SK-N-SH (cell line): ENCODE measurements at regions not wholly inside any gene's neighbourhood (a gene's known extent, or its start where the extent isn't known, plus 50 kb on each side); places are given as distances from the start of the nearest gene placed in this dataset.

Experiments used
- CTCF ChIA-PET: fragments of 300-600, 350-600 bp; formaldehyde crosslinking; extraction: SDS; loops from one replicate; lab custom pipeline; 2021; lab: Yijun Ruan, JAX
- POLR2A ChIA-PET: fragments of 350-600 bp; sonication (Branson Sonifier 250); formaldehyde crosslinking; extraction: SDS; loops from one replicate; lab custom pipeline; 2020; ENCODE audit warnings: antibody characterized with exemption, inconsistent platforms; lab: Yijun Ruan, JAX
- DNase-seq: peaks from one replicate; pipeline ENCODE4 v3.0.0; 2012
- H2AFZ ChIP-seq: fragments of 200-600 bp; sonication (generic); 2 replicates; pipeline ENCODE4 v1.8.1; 2016; ENCODE audit warnings: antibody characterized with exemption, mild to moderate bottlenecking, low read depth
- H3F3A ChIP-seq: fragments of 200-600 bp; sonication (generic); replicated peaks from 2 replicates; pipeline ENCODE3; 2016; ENCODE audit warnings: antibody characterized with exemption, mild to moderate bottlenecking; ENCODE audit not compliant: insufficient read depth
- H3K27ac ChIP-seq, 2 experiments: fragments of 200-500 bp in 1 of 2; fragments of 200-600 bp in 1 of 2; sonication (Bioruptor generic) in 1 of 2; sonication (generic), shearing (Covaris generic) in 1 of 2; 2 replicates each; pipeline versions ENCODE4 v1.5.1 to v1.6.1; 2014 to 2016; ENCODE audit warnings: low read depth in 2 of 2, inconsistent platforms in 1 of 2, low read length in 1 of 2, mild to moderate bottlenecking in 1 of 2, mixed read lengths in 1 of 2
- H3K27me3 ChIP-seq: fragments of 200-600 bp; sonication (generic), shearing (Covaris generic); 2 replicates; pipeline ENCODE4 v1.6.1; 2016; ENCODE audit warnings: mixed run types; ENCODE audit not compliant: insufficient read depth
- H3K36me3 ChIP-seq, 2 experiments: fragments of 200-500 bp in 1 of 2; fragments of 200-600 bp in 1 of 2; sonication (Bioruptor generic) in 1 of 2; sonication (generic) in 1 of 2; replicated peaks in 1 of 2; 2 replicates each; pipeline versions ENCODE3 to v1.5.1; 2014 to 2016; ENCODE audit warnings: low read length in 1 of 2, mild to moderate bottlenecking in 1 of 2; ENCODE audit not compliant: insufficient read depth in 2 of 2, control insufficient read depth in 1 of 2
- H3K4me1 ChIP-seq, 2 experiments: fragments of 200-500 bp in 1 of 2; fragments of 200-600 bp in 1 of 2; sonication (Bioruptor generic) in 1 of 2; sonication (generic), shearing (Covaris generic) in 1 of 2; 2 replicates each; pipeline versions ENCODE4 v1.5.1 to v1.6.1; 2014 to 2016; ENCODE audit warnings: low read depth in 1 of 2, low read length in 1 of 2, mixed run types in 1 of 2; ENCODE audit not compliant: insufficient read depth in 2 of 2, control insufficient read depth in 1 of 2
- H3K4me2 ChIP-seq: fragments of 200-600 bp; sonication (generic), shearing (Covaris generic); 2 replicates; pipeline ENCODE4 v1.6.1; 2017; ENCODE audit warnings: mixed run types
- H3K4me3 ChIP-seq, 2 experiments: fragments of 200-500 bp in 1 of 2; fragments of 200-600 bp in 1 of 2; sonication (Bioruptor generic) in 1 of 2; sonication (generic), shearing (Covaris generic) in 1 of 2; 2 replicates each; pipeline versions ENCODE4 v1.5.1 to v1.8.1; 2014 to 2016; ENCODE audit warnings: low read depth in 2 of 2, inconsistent platforms in 1 of 2, low read length in 1 of 2, mild to moderate bottlenecking in 1 of 2, mixed read lengths in 1 of 2, moderate library complexity in 1 of 2
- H3K79me2 ChIP-seq: fragments of 200-600 bp; sonication (generic); 2 replicates; pipeline ENCODE4 v1.8.1; 2017; ENCODE audit warnings: mild to moderate bottlenecking; ENCODE audit not compliant: insufficient read depth
- H3K9ac ChIP-seq: fragments of 200-600 bp; sonication (generic); 2 replicates; pipeline ENCODE4 v1.6.1; 2017; ENCODE audit warnings: mixed run types
- H3K9me2 ChIP-seq: fragments of 200-600 bp; sonication (generic); 2 replicates; pipeline ENCODE4 v1.6.1; 2017; ENCODE audit warnings: mixed run types
- H3K9me3 ChIP-seq: fragments of 200-600 bp; sonication (generic); 2 replicates; pipeline ENCODE4 v1.6.1; 2017; ENCODE audit warnings: mixed run types, mild to moderate bottlenecking, moderate library complexity
- H4K20me1 ChIP-seq: fragments of 200-600 bp; sonication (generic); 2 replicates; pipeline ENCODE4 v1.6.1; 2017; ENCODE audit warnings: mild to moderate bottlenecking, mixed run types; ENCODE audit not compliant: insufficient read depth
- CHD2 ChIP-seq: fragments of 150-350 bp; IDR thresholded peaks from 2 replicates; pipeline ENCODE4 v1.6.1; 2018; ENCODE audit warnings: low read length; ENCODE audit not compliant: partially characterized antibody
- EP300 ChIP-seq, 2 experiments: IDR thresholded peaks; 2 replicates each; pipeline versions ENCODE4 v1.4.0 to v1.6.1; 2012; ENCODE audit warnings: borderline replicate concordance in 1 of 2, low read depth in 1 of 2, low read length in 1 of 2
- EZH2phosphoT487 ChIP-seq: fragments of 200-600 bp; sonication (generic); IDR thresholded peaks from 2 replicates; pipeline ENCODE4 v1.6.1; 2017; ENCODE audit warnings: low read depth, mixed run types, mild to moderate bottlenecking, antibody characterized with exemption, moderate library complexity, borderline replicate concordance
- FOXM1 ChIP-seq: IDR thresholded peaks from 2 replicates; pipeline ENCODE4 v1.4.0; 2012; ENCODE audit warnings: low read depth, mild to moderate bottlenecking
- GATA2 ChIP-seq: sonication (generic); formaldehyde crosslinking; IDR thresholded peaks from 2 replicates; pipeline ENCODE4 v1.5.0; 2020; ENCODE audit warnings: mild to moderate bottlenecking, missing genetic modification reagents
- IRF3 ChIP-seq: fragments of 150-350 bp; IDR thresholded peaks from 2 replicates; pipeline ENCODE4 v1.6.1; 2016; ENCODE audit warnings: mild to moderate bottlenecking, low read depth, low read length
- JUND ChIP-seq: IDR thresholded peaks from 2 replicates; pipeline ENCODE4 v1.4.0; 2012
- MAX ChIP-seq: IDR thresholded peaks from 2 replicates; pipeline ENCODE4 v1.4.0; 2012; ENCODE audit warnings: low read depth
- RXRA ChIP-seq: IDR thresholded peaks from 2 replicates; pipeline ENCODE4 v1.4.0; 2012; ENCODE audit warnings: low read depth, mild to moderate bottlenecking, borderline replicate concordance
- SMC3 ChIP-seq: IDR thresholded peaks from 2 replicates; pipeline ENCODE4 v1.6.1; 2012; ENCODE audit warnings: low read depth, low read length, improper control_type of control experiment
- TAF1 ChIP-seq: IDR thresholded peaks from 2 replicates; pipeline ENCODE4 v1.6.1; 2012; ENCODE audit warnings: low read depth, mild to moderate bottlenecking, low read length, moderate library complexity, borderline replicate concordance
- USF1 ChIP-seq: IDR thresholded peaks from 2 replicates; pipeline ENCODE4 v1.4.0; 2012; ENCODE audit warnings: low read depth, borderline replicate concordance
- USF2 ChIP-seq: fragments of 150-350 bp; IDR thresholded peaks from 2 replicates; pipeline ENCODE4 v1.6.1; 2017; ENCODE audit warnings: antibody characterized with exemption, low read length, low read depth, borderline replicate concordance
- ZBTB33 ChIP-seq: IDR thresholded peaks from 2 replicates; pipeline ENCODE4 v1.4.0; 2012; ENCODE audit warnings: low read depth, borderline replicate concordance
- WGBS: methylation state at CpG from one replicate; pipeline ENCODE4 v1.1.6; 2017; ENCODE audit warnings: low lambda C conversion rate; 5-methylcytosine and 5-hydroxymethylcytosine counted together

- Histone ChIP-seq H3K27ac (no peak overlapping the region), H3K9me2 (no peaks in the 10 kb centered on the region), H3K9ac (no peak overlapping the region), H3K9me3 (no peaks in the 10 kb centered on the region), H2AFZ (no peak overlapping the region), H3K36me3 (no peaks in the 10 kb centered on the region), H4K20me1 (no peaks in the 10 kb centered on the region), H3K79me2 (no peaks in the 10 kb centered on the region), H3K4me1 (no peaks in the 10 kb centered on the region), H3K4me3 (no peak overlapping the region), H3K27me3 (no peaks in the 10 kb centered on the region), H3K4me2 (no peak overlapping the region), H3F3A (no peaks in the 10 kb centered on the region)
- TF ChIP-seq GATA2 (CRISPR knock-in tag) (no peak), EP300 (IDR thresholded peaks at IDR 0.05; ENCODE audit: borderline replicate concordance in 1 of 2, low read depth in 1 of 2, low read length in 1 of 2) (no peak), MAX (no peak)
- DNase-seq: no peak
- 32% methylated on average over 23 of the region's 25 CpGs for WGBS
- ChIA-PET POLR2A (no interaction called here), CTCF (no interaction called here)
Observed at GRCh38 chr18:77993188-77993981, 743.7 kb downstream of the GALR1 start.

- CTCF ChIA-PET: no interaction called here
- no peak for TF ChIP-seq JUND
- TF ChIP-seq ZBTB33: no peak
- no peak for TF ChIP-seq FOXM1
- no peak for TF ChIP-seq SMC3
- no peak for TF ChIP-seq CHD2
- TF ChIP-seq, all 33 proteins: peak for 0
- no peak overlapping the region for H3K4me2 ChIP-seq
- no peaks in the 10 kb centered on the region for H3F3A ChIP-seq
- POLR2A ChIA-PET: no interaction called here
- 0% methylated on average over 3 of the region's 3 CpGs for WGBS
- H3K4me1 ChIP-seq: no peaks in the 10 kb centered on the region
- no peaks in the 10 kb centered on the region for H4K20me1 ChIP-seq
- H3K27ac ChIP-seq: no peak overlapping the region
- H3K9ac ChIP-seq: no peak overlapping the region
- DNase-seq: no peak
- no peak overlapping the region for H2AFZ ChIP-seq
- no peaks in the 10 kb centered on the region for H3K9me3 ChIP-seq
- H3K79me2 ChIP-seq: no peaks in the 10 kb centered on the region
- no peaks in the 10 kb centered on the region for H3K27me3 ChIP-seq
- no peaks in the 10 kb centered on the region for H3K9me2 ChIP-seq
- H3K4me3 ChIP-seq: no peak overlapping the region
- no peaks in the 10 kb centered on the region for H3K36me3 ChIP-seq
Observed at GRCh38 chr18:77995593-77995992, 745.9 kb downstream of the GALR1 start.

- H3K27ac ChIP-seq: no peak overlapping the region
- no peaks in the 10 kb centered on the region for H3K27me3 ChIP-seq
- H4K20me1 ChIP-seq: no peaks in the 10 kb centered on the region
- no peak overlapping the region for H3K4me2 ChIP-seq
- no peak overlapping the region for H2AFZ ChIP-seq
- ChIA-PET CTCF (no interaction called here), POLR2A (no interaction called here)
- no peaks in the 10 kb centered on the region for H3K36me3 ChIP-seq
- no peaks in the 10 kb centered on the region for H3K9me2 ChIP-seq
- DNase-seq: no peak
- no peak for TF ChIP-seq SMC3
- TF ChIP-seq USF2: no peak
- TF ChIP-seq RXRA: no peak
- no peak for TF ChIP-seq TAF1
- no peak for TF ChIP-seq MAX
- TF ChIP-seq USF1: no peak
- no peak for TF ChIP-seq EZH2phosphoT487
- TF ChIP-seq IRF3: no peak
- no peak for TF ChIP-seq FOXM1
- no peak overlapping the region for H3K4me3 ChIP-seq
- H3K9me3 ChIP-seq: no peaks in the 10 kb centered on the region
- no peaks in the 10 kb centered on the region for H3F3A ChIP-seq
- no peaks in the 10 kb centered on the region for H3K4me1 ChIP-seq
- no peaks in the 10 kb centered on the region for H3K79me2 ChIP-seq
- WGBS: 0% methylated on average over 4 of the region's 4 CpGs
- H3K9ac ChIP-seq: no peak overlapping the region
Observed at GRCh38 chr18:77996737-77997136, 747.1 kb downstream of the GALR1 start.
